ENCODE measurements at regions not wholly inside any gene's neighbourhood (a gene's known extent, or its start where the extent isn't known, plus 50 kb on each side); places are given as distances from the start of the nearest gene placed in this dataset.

DNA sequence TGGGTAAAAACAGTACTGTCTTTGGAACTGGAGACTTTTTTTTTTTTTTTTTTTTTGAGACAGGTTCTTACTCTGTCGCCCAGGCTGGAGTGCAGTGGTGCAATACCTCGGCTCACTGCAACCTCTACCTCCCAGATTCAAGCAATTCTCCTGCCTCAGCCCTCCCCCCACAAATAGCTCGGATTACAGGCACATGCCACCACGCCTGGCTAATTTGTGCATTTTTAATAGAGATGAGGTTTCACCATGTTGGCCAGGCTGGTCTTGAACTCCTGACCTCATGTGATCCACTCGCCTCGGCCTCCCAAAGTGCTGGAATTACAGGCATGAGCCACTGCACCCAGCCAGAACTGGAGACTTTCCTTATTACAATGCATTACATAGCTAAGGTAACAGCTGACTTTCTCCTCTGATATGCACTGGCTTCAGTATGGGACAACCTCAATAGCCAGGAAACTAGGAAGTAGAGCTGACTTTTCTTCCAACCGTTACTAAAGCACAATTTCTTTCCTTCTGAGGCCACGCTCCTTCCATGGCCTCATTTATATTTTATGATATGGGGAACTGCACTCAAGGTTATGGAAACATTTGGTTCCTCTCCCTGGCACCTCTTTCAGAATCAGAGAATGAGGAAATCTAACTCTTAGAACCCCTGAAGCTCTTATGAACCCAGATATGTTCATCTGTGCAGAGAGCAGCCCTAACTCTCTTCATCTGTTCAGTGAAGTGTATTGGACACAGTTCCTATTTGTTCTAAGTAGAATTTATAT, 53.5 kb upstream of the FAM9B start:
- no peaks in the 10 kb centered on the region for H3K27me3 ChIP-seq
- TF ChIP-seq, protein P1, sequence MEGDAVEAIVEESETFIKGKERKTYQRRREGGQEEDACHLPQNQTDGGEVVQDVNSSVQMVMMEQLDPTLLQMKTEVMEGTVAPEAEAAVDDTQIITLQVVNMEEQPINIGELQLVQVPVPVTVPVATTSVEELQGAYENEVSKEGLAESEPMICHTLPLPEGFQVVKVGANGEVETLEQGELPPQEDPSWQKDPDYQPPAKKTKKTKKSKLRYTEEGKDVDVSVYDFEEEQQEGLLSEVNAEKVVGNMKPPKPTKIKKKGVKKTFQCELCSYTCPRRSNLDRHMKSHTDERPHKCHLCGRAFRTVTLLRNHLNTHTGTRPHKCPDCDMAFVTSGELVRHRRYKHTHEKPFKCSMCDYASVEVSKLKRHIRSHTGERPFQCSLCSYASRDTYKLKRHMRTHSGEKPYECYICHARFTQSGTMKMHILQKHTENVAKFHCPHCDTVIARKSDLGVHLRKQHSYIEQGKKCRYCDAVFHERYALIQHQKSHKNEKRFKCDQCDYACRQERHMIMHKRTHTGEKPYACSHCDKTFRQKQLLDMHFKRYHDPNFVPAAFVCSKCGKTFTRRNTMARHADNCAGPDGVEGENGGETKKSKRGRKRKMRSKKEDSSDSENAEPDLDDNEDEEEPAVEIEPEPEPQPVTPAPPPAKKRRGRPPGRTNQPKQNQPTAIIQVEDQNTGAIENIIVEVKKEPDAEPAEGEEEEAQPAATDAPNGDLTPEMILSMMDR (IDR thresholded peaks at IDR 0.05; ENCODE audit: low read depth, low read length) = no peak
- H3K36me3 ChIP-seq = no peaks in the 10 kb centered on the region
- no peak for DNase-seq (ENCODE audit: low read depth in 1 of 2, low spot score in 1 of 2)
- H3K4me1 ChIP-seq (ENCODE audit: low read depth) = peaks cover 18% of the 10 kb centered on the region
- H3K4me3 ChIP-seq = no peak overlapping the region
- H3K27ac ChIP-seq = no peak overlapping the region
- H3K9me3 ChIP-seq (ENCODE audit: low read depth) = no peaks in the 10 kb centered on the region

DNA sequence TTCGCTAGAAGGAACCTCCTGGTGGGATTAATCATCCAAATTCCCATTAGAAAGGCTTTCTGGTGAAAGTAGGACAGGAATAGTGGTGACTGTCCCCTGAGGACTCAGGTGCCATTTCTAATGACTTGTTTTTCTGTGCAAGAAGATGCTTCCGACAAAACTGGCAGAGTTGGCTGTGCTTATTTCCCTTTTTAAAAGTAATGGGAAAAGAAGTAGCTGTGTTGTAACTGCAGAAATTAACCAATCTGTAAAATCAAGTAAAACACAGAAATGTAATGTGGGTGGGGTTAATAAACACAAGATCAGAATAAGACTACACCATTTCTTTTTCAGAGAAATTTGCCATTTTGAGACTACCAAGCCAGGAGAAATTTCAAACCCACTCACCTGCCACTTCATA, 55.0 kb upstream of the FAM9B start:
- TF ChIP-seq, protein P1 (IDR thresholded peaks at IDR 0.05; ENCODE audit: low read depth, low read length) = no peak
- DNase-seq (ENCODE audit: low read depth in 1 of 2, low spot score in 1 of 2) = no peak
- no peak overlapping the region for H3K27ac ChIP-seq

DNA sequence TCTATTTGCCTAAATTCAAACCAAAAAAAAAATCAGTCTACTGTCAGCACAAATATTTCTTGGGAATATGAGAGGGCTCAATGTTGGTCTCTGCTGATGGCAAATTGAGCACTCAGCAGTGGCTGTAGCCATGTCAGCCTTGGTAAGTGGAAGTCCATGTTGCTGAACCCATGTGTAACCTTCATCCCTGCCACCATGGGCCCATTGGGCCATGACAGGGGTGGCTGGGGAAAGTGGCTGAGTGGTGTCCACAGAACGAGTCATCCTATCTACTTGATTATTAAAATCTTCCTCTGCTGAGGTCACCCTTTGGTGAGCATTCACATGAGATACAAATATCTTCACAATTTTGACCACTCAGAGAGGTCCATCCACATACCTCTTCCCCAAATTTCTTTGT, 56.8 kb upstream of the FAM9B start:
- Histone ChIP-seq H3K4me3 (no peak overlapping the region), H3K27me3 (no peaks in the 10 kb centered on the region), H3K9me3 (ENCODE audit: low read depth) (no peaks in the 10 kb centered on the region), H3K4me1 (ENCODE audit: low read depth) (peaks cover 18% of the 10 kb centered on the region), H3K36me3 (no peaks in the 10 kb centered on the region), H3K27ac (no peak overlapping the region)
- TF ChIP-seq, protein P1 (IDR thresholded peaks at IDR 0.05; ENCODE audit: low read depth, low read length) = no peak
- no peak for DNase-seq (ENCODE audit: low read depth in 1 of 2, low spot score in 1 of 2)

More for the DNA sequence above, 55.0 kb upstream of the FAM9B start:
- Histone ChIP-seq H3K27me3 (no peaks in the 10 kb centered on the region), H3K36me3 (no peaks in the 10 kb centered on the region), H3K9me3 (ENCODE audit: low read depth) (no peaks in the 10 kb centered on the region), H3K4me3 (no peak overlapping the region), H3K4me1 (ENCODE audit: low read depth) (peaks cover 18% of the 10 kb centered on the region)

DNA sequence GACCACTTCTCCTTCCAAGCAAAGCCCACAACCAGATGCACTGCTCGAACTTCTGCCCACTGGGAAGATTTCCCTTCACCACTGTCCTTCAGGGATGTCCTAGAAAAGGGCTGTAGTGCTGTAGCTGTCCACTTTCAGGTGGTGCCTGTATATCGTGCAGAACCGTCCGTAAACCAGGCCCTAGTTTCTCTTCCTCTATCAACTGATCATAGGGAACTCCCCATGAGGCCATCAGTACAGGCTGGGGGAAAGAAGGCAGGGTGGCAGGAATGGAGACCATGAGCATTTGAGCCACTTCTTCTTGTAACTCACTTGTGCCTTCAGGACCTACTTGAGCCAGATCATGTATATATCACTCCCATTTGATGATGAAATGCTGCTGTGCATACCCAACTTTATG, 57.3 kb upstream of the FAM9B start:
- TF ChIP-seq, protein P1 (IDR thresholded peaks at IDR 0.05; ENCODE audit: low read depth, low read length) = no peak
- no peak for DNase-seq (ENCODE audit: low read depth in 1 of 2, low spot score in 1 of 2)
- H3K27me3 ChIP-seq = no peaks in the 10 kb centered on the region
- no peaks in the 10 kb centered on the region for H3K9me3 ChIP-seq (ENCODE audit: low read depth)
- H3K27ac ChIP-seq = no peak overlapping the region
- H3K36me3 ChIP-seq = no peaks in the 10 kb centered on the region
- peaks cover 18% of the 10 kb centered on the region for H3K4me1 ChIP-seq (ENCODE audit: low read depth)
- no peak overlapping the region for H3K4me3 ChIP-seq

DNA sequence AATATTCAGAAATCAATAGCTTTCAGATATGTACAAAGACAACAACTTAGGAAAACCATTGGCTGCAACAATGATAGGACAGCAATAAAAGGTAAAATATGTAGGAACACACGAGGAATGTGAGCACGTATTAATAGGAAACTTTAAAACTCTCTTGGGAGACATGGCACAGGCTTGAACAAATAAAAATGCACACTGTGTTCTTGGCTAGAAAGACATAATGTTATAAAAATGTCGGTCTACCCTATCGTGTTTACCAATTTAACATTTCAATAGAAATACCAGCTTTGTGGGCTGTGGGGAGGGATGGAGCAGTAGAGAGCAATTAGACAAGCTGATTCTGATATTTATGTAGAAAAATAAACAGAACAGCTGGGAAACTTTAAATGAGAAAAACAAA, 69.0 kb upstream of the FAM9B start:
- no peaks in the 10 kb centered on the region for H3K4me1 ChIP-seq (ENCODE audit: low read depth)
- H3K9me3 ChIP-seq (ENCODE audit: low read depth) = no peaks in the 10 kb centered on the region
- TF ChIP-seq, protein P1 (IDR thresholded peaks at IDR 0.05; ENCODE audit: low read depth, low read length) = no peak
- no peak for DNase-seq (ENCODE audit: low read depth in 1 of 2, low spot score in 1 of 2)
- no peak overlapping the region for H3K27ac ChIP-seq
- no peaks in the 10 kb centered on the region for H3K27me3 ChIP-seq
- no peaks in the 10 kb centered on the region for H3K36me3 ChIP-seq
- H3K4me3 ChIP-seq = no peak overlapping the region
